ENCODE measurements at regions not wholly inside any gene's neighbourhood (a gene's known extent, or its start where the extent isn't known, plus 50 kb on each side); places are given as distances from the start of the nearest gene placed in this dataset.
"Not testable (repeated sequence)": the region's sequence is repeated elsewhere in the genome, so short reads cannot be mapped to it uniquely, and the experiment has no call there.

- DNase-seq (ENCODE audit: low read depth, low spot score), result not testable (repeated sequence)
Measured at GRCh38 chr16:29258946-29259634, 147.4 kb downstream of the NPIPB11 start.

- DNase-seq (ENCODE audit: low read depth, low spot score), result peak; percentile 54
Measured at GRCh38 chr16:29257419-29258336, 148.8 kb downstream of the NPIPB11 start.

- DNase-seq (ENCODE audit: low read depth, low spot score), result no peak
Measured at GRCh38 chr16:29256501-29256981, 150.0 kb downstream of the NPIPB11 start.

GRCh38 chr16:29255957-29256356 lies 150.6 kb downstream of the NPIPB11 start:
- not testable (repeated sequence) for DNase-seq (ENCODE audit: low read depth, low spot score)

- DNase-seq (ENCODE audit: low read depth, low spot score), result not testable (repeated sequence)
Measured at GRCh38 chr16:29255496-29255796, 151.1 kb downstream of the NPIPB11 start.

- DNase-seq (ENCODE audit: low read depth, low spot score), result no peak
Measured at GRCh38 chr16:29254676-29255495, 151.6 kb downstream of the NPIPB11 start.

GRCh38 chr16:29253716-29254590 lies 152.6 kb downstream of the NPIPB11 start:
- not testable (repeated sequence) for DNase-seq (ENCODE audit: low read depth, low spot score)

GRCh38 chr16:29253066-29253590 lies 153.4 kb downstream of the NPIPB11 start:
- DNase-seq (ENCODE audit: low read depth, low spot score), result not testable (repeated sequence)

- not testable (repeated sequence) for DNase-seq (ENCODE audit: low read depth, low spot score)
Measured at GRCh38 chr16:29252311-29252710, 154.2 kb downstream of the NPIPB11 start.

GRCh38 chr16:29251571-29252011 lies 154.9 kb downstream of the NPIPB11 start:
- DNase-seq (ENCODE audit: low read depth, low spot score), result not testable (repeated sequence)

GRCh38 chr16:29250923-29251434 lies 155.5 kb downstream of the NPIPB11 start:
- DNase-seq (ENCODE audit: low read depth, low spot score), result not testable (repeated sequence)

GRCh38 chr16:29250469-29250868 lies 156.0 kb downstream of the NPIPB11 start:
- not testable (repeated sequence) for DNase-seq (ENCODE audit: low read depth, low spot score)

- not testable (repeated sequence) for DNase-seq (ENCODE audit: low read depth, low spot score)
Measured at GRCh38 chr16:29248940-29249318, 157.6 kb downstream of the NPIPB11 start.

GRCh38 chr16:29248306-29248939 lies 158.1 kb downstream of the NPIPB11 start:
- DNase-seq (ENCODE audit: low read depth, low spot score), result not testable (repeated sequence)

GRCh38 chr16:29246091-29246490 lies 160.4 kb downstream of the NPIPB11 start:
- DNase-seq (ENCODE audit: low read depth, low spot score), result not testable (repeated sequence)

- no peak for DNase-seq (ENCODE audit: low read depth, low spot score)
Measured at GRCh38 chr16:29237971-29238370, 168.5 kb downstream of the NPIPB11 start.

- not testable (repeated sequence) for DNase-seq (ENCODE audit: low read depth, low spot score)
Measured at GRCh38 chr16:29237495-29237894, 169.0 kb downstream of the NPIPB11 start.

- not testable (repeated sequence) for DNase-seq (ENCODE audit: low read depth, low spot score)
Measured at GRCh38 chr16:29237023-29237422, 169.5 kb downstream of the NPIPB11 start.

GRCh38 chr16:29235836-29236370 lies 170.6 kb downstream of the NPIPB11 start:
- DNase-seq (ENCODE audit: low read depth, low spot score), result not testable (repeated sequence)

Measured in astrocyte of the hippocampus (primary cell).